ENCODE measurements at regions not wholly inside any gene's neighbourhood (a gene's known extent, or its start where the extent isn't known, plus 50 kb on each side); places are given as distances from the start of the nearest gene placed in this dataset.

DNA sequence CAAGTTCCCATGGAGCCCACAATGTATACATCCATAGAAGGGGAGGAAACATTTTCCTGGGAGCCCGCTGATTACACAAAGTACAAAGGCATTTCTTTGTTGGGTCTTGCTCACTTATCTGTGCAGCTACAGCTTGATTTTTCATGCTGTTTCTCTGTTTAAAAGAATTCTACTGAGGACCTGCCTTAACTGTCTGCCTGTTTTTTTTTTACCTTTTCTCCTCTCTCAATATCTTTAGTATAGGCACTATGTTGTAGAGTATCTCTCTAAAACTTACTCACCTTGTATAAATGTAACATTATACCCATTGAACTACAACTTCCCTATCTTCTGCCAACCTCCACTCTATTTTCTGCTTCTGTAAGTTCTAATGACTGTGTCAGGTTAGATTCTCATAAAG lies 494.6 kb upstream of the EPHA5 start:
- TF ChIP-seq POLR2A (IDR thresholded peaks at IDR 0.05), result no peak
- TF ChIP-seq, protein P1, sequence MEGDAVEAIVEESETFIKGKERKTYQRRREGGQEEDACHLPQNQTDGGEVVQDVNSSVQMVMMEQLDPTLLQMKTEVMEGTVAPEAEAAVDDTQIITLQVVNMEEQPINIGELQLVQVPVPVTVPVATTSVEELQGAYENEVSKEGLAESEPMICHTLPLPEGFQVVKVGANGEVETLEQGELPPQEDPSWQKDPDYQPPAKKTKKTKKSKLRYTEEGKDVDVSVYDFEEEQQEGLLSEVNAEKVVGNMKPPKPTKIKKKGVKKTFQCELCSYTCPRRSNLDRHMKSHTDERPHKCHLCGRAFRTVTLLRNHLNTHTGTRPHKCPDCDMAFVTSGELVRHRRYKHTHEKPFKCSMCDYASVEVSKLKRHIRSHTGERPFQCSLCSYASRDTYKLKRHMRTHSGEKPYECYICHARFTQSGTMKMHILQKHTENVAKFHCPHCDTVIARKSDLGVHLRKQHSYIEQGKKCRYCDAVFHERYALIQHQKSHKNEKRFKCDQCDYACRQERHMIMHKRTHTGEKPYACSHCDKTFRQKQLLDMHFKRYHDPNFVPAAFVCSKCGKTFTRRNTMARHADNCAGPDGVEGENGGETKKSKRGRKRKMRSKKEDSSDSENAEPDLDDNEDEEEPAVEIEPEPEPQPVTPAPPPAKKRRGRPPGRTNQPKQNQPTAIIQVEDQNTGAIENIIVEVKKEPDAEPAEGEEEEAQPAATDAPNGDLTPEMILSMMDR (IDR thresholded peaks at IDR 0.05 in 8 of 11, conservative IDR thresholded peaks at IDR 0.05 in 3 of 11), result no peak
